H9 (cell line): ENCODE measurements at regions not wholly inside any gene's neighbourhood (a gene's known extent, or its start where the extent isn't known, plus 50 kb on each side); places are given as distances from the start of the nearest gene placed in this dataset.

Experiments
- DNase-seq: peaks from one replicate; pipeline ENCODE4 v3.0.0-alpha.2; 2017
- H2AFZ ChIP-seq: one replicate; pipeline ENCODE4 v1.6.1; 2013; ENCODE audit warnings: mild to moderate bottlenecking, low read length, control low read depth, moderate library complexity
- H2AK5ac ChIP-seq: 2 replicates; pipeline ENCODE4 v1.6.1; 2013; ENCODE audit warnings: low read length, control low read depth, mixed read lengths; ENCODE audit not compliant: insufficient read length
- H2BK120ac ChIP-seq: one replicate; pipeline ENCODE4 v1.6.1; 2013; ENCODE audit warnings: low read depth, mild to moderate bottlenecking, low read length, control low read depth, inconsistent platforms; ENCODE audit not compliant: poor library complexity, severe bottlenecking
- H2BK12ac ChIP-seq: 2 replicates; pipeline ENCODE4 v1.6.1; 2013; ENCODE audit warnings: low read length, control low read depth, mixed read lengths, low read depth; ENCODE audit not compliant: insufficient read length
- H2BK15ac ChIP-seq: 2 replicates; pipeline ENCODE4 v1.6.1; 2013; ENCODE audit warnings: low read depth, low read length, control low read depth
- H2BK20ac ChIP-seq: one replicate; pipeline ENCODE4 v1.6.1; 2013; ENCODE audit warnings: low read depth, mild to moderate bottlenecking, low read length, control low read depth, inconsistent platforms; ENCODE audit not compliant: poor library complexity, severe bottlenecking
- H2BK5ac ChIP-seq: 2 replicates; pipeline ENCODE4 v1.6.1; 2013; ENCODE audit warnings: low read length, control low read depth, mixed read lengths; ENCODE audit not compliant: insufficient read length
- H3K14ac ChIP-seq: 2 replicates; pipeline ENCODE4 v1.6.1; 2013; ENCODE audit warnings: low read length, control low read depth; ENCODE audit not compliant: insufficient read depth
- H3K18ac ChIP-seq: 2 replicates; pipeline ENCODE4 v1.6.1; 2013; ENCODE audit warnings: low read depth, mild to moderate bottlenecking, mixed read lengths, low read length, control low read depth; ENCODE audit not compliant: insufficient read length
- H3K23ac ChIP-seq: 2 replicates; pipeline ENCODE4 v1.6.1; 2013; ENCODE audit warnings: low read length, control low read depth, mixed read lengths, low read depth; ENCODE audit not compliant: insufficient read length
- H3K23me2 ChIP-seq: 2 replicates; pipeline ENCODE4 v1.6.1; 2013; ENCODE audit warnings: low read depth, mild to moderate bottlenecking, mixed read lengths, low read length, control low read depth; ENCODE audit not compliant: insufficient read length, poor library complexity, severe bottlenecking
- H3K27ac ChIP-seq: 2 replicates; pipeline ENCODE4 v1.5.1; 2013; ENCODE audit warnings: low read length, control low read depth, mixed read lengths, low read depth; ENCODE audit not compliant: insufficient read length
- H3K27me3 ChIP-seq: 2 replicates; pipeline ENCODE4 v1.6.1; 2013; ENCODE audit warnings: low read length, control low read depth, inconsistent platforms; ENCODE audit not compliant: insufficient read depth
- H3K4ac ChIP-seq: 2 replicates; pipeline ENCODE4 v1.6.1; 2013; ENCODE audit warnings: low read depth, mild to moderate bottlenecking, control low read depth, inconsistent platforms, low read length, moderate library complexity
- H3K4me1 ChIP-seq: 2 replicates; pipeline ENCODE4 v1.6.1; 2013; ENCODE audit warnings: low read length, control low read depth, inconsistent platforms; ENCODE audit not compliant: insufficient read depth
- H3K4me2 ChIP-seq: 2 replicates; pipeline ENCODE4 v1.6.1; 2013; ENCODE audit warnings: low read length, control low read depth, mixed read lengths; ENCODE audit not compliant: insufficient read length, insufficient read depth
- H3K56ac ChIP-seq: 2 replicates; pipeline ENCODE4 v1.6.1; 2013; ENCODE audit warnings: low read depth, mild to moderate bottlenecking, mixed read lengths, low read length, control low read depth; ENCODE audit not compliant: insufficient read length
- H3K79me1 ChIP-seq: 2 replicates; pipeline ENCODE4 v1.6.1; 2013; ENCODE audit warnings: low read depth, mild to moderate bottlenecking, moderate library complexity, low read length, control low read depth, inconsistent platforms; ENCODE audit not compliant: insufficient read depth, poor library complexity, severe bottlenecking
- H3K79me2 ChIP-seq: 2 replicates; pipeline ENCODE4 v1.6.1; 2013; ENCODE audit warnings: low read length, control low read depth, inconsistent platforms; ENCODE audit not compliant: insufficient read depth
- H3K9ac ChIP-seq: 2 replicates; pipeline ENCODE4 v1.6.1; 2013; ENCODE audit warnings: low read length, control low read depth, mixed read lengths; ENCODE audit not compliant: insufficient read length; ENCODE audit errors: extremely low read depth
- H3K9me3 ChIP-seq: one replicate; pipeline ENCODE4 v1.6.1; 2013; ENCODE audit warnings: low read depth, low read length, inconsistent platforms; ENCODE audit not compliant: control insufficient read depth
- H3T11ph ChIP-seq: one replicate; pipeline ENCODE4 v1.6.1; 2013; ENCODE audit warnings: mild to moderate bottlenecking, low read length, control low read depth, inconsistent platforms
- H4K20me1 ChIP-seq: one replicate; pipeline ENCODE4 v1.6.1; 2013; ENCODE audit not compliant: control insufficient read depth, insufficient read length, insufficient read depth
- H4K5ac ChIP-seq: 2 replicates; pipeline ENCODE4 v1.6.1; 2013; ENCODE audit warnings: low read depth, mild to moderate bottlenecking, mixed read lengths, low read length, control low read depth; ENCODE audit not compliant: insufficient read length
- H4K8ac ChIP-seq: replicated peaks from 2 replicates; pipeline ENCODE4 v1.6.1; 2013; ENCODE audit warnings: low read length, control low read depth, mixed read lengths, low read depth; ENCODE audit not compliant: insufficient read length
- H4K91ac ChIP-seq: 2 replicates; pipeline ENCODE4 v1.6.1; 2013; ENCODE audit warnings: low read depth, mild to moderate bottlenecking, moderate library complexity, mixed read lengths, low read length, control low read depth; ENCODE audit not compliant: insufficient read length
- H3K27ac Mint-ChIP-seq, 3 experiments: 2 replicates in 2 of 3; 3 replicates in 1 of 3; pipeline ENCODE4 v1.8.0; 2020 to 2021; ENCODE audit warnings: mixed read lengths in 3 of 3, mild to moderate bottlenecking in 1 of 3, moderate library complexity in 1 of 3
- H3K27me3 Mint-ChIP-seq: 2 replicates; pipeline ENCODE4 v1.8.0; 2021; ENCODE audit warnings: low read depth, mild to moderate bottlenecking, moderate library complexity, mixed read lengths
- H3K36me3 Mint-ChIP-seq, 3 experiments: 2 replicates in 2 of 3; 3 replicates in 1 of 3; pipeline ENCODE4 v1.8.0; 2020 to 2021; ENCODE audit warnings: low read depth in 3 of 3, mixed read lengths in 3 of 3; ENCODE audit not compliant: insufficient read depth in 1 of 3
- H3K4me1 Mint-ChIP-seq, 2 experiments: 2 replicates each; pipeline ENCODE4 v1.8.0; 2020; ENCODE audit warnings: mixed read lengths in 2 of 2
- H3K4me3 Mint-ChIP-seq, 2 experiments: 2 replicates in 1 of 2; 3 replicates in 1 of 2; pipeline ENCODE4 v1.8.0; 2020 to 2021; ENCODE audit warnings: mild to moderate bottlenecking in 2 of 2, mixed read lengths in 2 of 2, moderate library complexity in 1 of 2
- H3K9me3 Mint-ChIP-seq, 2 experiments: 2 replicates in 1 of 2; 3 replicates in 1 of 2; pipeline ENCODE4 v1.8.0; 2020; ENCODE audit warnings: mild to moderate bottlenecking in 2 of 2, mixed read lengths in 2 of 2, moderate library complexity in 1 of 2
- CTCF ChIP-seq: fragments of 200-600 bp; sonication (generic); conservative IDR thresholded peaks from 3 replicates; pipeline ENCODE4 v1.8.0; 2021; ENCODE audit warnings: antibody characterized with exemption, mild to moderate bottlenecking
- WGBS: extraction: QIAGEN DNeasy Blood & Tissue Kit; methylation state at CpG from one replicate; pipeline ENCODE4 v1.1.7; 2013; ENCODE audit warnings: missing lambda C conversion rate, low lambda C conversion rate, mixed read lengths; ENCODE audit not compliant: insufficient read length; ENCODE audit errors: extremely low coverage; 5-methylcytosine and 5-hydroxymethylcytosine counted together

GRCh38 chr3:146817704-146818103 is 212.6 kb upstream of the PLSCR5 start:
- H3K4me3 Mint-ChIP-seq, result no peak overlapping the region
- Histone ChIP-seq H3K79me1 (no peaks in the 10 kb centered on the region), H3K18ac (no peak overlapping the region), H3K27ac (no peak overlapping the region), H3K23me2 (no peaks in the 10 kb centered on the region), H3T11ph (no peak overlapping the region), H3K4me2 (no peak overlapping the region), H3K79me2 (no peaks in the 10 kb centered on the region), H2BK20ac (no peak overlapping the region), H3K23ac (no peak overlapping the region), H2AK5ac (no peak overlapping the region), H2BK120ac (no peak overlapping the region), H3K4me1 (no peaks in the 10 kb centered on the region), H3K4ac (no peak overlapping the region), H2BK5ac (no peak overlapping the region), H3K56ac (no peak overlapping the region), H3K9me3 (no peaks in the 10 kb centered on the region), H4K91ac (no peak overlapping the region), H3K27me3 (no peaks in the 10 kb centered on the region), H3K14ac (no peak overlapping the region), H2BK15ac (no peak overlapping the region), H4K8ac (no peak overlapping the region), H2BK12ac (no peak overlapping the region), H4K20me1 (no peaks in the 10 kb centered on the region), H3K9ac (no peak overlapping the region), H4K5ac (no peak overlapping the region), H2AFZ (no peak overlapping the region)
- peak; percentile 56 for TF ChIP-seq CTCF
- no peaks in the 10 kb centered on the region for H3K9me3 Mint-ChIP-seq
- no peak for DNase-seq
- peaks cover 2 to 3% of the 10 kb centered on the region in 2 experiments; a peak in 3 of 4 replicates for H3K4me1 Mint-ChIP-seq
- WGBS, result no CpG with 5 or more reads among the region's 2 CpGs
- H3K27ac Mint-ChIP-seq, result no peak overlapping the region
- H3K27me3 Mint-ChIP-seq, result no peaks in the 10 kb centered on the region
- no peaks in the 10 kb centered on the region for H3K36me3 Mint-ChIP-seq
